HG03439 (cell line): ENCODE measurements at regions not wholly inside any gene's neighbourhood (a gene's known extent, or its start where the extent isn't known, plus 50 kb on each side); places are given as distances from the start of the nearest gene placed in this dataset.
"Not testable (repeated sequence)": the region's sequence is repeated elsewhere in the genome, so short reads cannot be mapped to it uniquely, and the experiment has no call there.

Experiments used
- ATAC-seq: cut with Tn5 transposase; IDR thresholded peaks from one replicate; pipeline ENCODE4 v1.9.1; 2021; ENCODE audit warnings: mild to moderate bottlenecking, moderate library complexity; ENCODE audit not compliant: unreplicated experiment

DNA sequence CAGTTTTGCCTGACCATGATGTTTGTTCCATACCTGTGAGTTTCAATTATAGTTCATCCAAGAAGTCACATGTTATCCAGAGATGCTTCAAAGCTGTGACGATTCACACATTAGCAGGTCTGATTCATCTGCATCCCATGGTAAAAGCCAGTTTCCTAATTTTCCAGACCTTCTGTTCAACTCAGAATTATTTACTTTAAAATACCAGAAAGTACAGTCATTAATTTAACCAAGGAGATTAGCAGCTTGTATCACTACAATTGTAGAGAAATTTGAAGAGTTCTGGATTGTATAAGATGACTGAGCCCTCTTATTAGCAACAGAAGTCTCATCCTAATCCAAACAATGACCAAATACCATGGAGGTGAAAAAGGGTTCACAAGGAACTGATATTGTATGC, 76.1 kb upstream of the THBS1 start:
- no peak for ATAC-seq

DNA sequence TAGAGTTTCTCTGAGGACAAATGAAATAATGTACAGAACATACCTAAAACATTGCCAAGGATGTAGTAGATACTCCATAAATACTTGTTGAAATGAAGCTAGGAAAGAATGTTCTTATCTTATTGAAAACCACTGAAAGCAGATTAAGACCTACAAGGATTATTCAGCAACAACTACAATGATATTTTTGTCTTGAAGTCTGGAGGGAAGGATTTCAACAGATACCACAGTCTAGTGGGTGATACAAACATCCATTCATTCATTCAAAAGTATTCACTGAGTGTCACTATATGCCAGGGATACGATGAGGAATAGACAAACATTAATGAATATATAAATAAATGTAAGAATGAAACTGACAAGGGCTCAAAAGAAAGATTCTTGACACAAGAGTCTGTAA, 74.7 kb upstream of the THBS1 start:
- no peak for ATAC-seq

DNA sequence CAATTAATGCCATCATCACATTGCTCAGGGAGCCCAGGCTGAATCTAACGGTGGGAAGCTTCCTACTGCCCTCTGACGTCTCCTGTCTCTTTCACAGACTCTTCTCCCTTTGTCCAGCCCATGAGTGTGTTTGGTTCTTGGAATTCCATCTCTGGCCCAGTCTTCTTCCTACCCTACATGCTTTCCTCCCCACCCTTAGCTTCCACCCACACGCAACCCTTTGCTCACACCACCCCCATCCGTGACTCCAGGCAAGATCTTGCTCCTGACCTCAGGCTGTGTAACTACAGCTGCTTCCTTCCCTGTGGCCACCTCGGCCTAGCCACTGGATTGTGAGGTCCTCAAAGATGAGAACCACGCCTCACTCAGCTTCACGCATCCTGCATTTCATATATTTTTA, 72.3 kb upstream of the THBS1 start:
- ATAC-seq: no peak

DNA sequence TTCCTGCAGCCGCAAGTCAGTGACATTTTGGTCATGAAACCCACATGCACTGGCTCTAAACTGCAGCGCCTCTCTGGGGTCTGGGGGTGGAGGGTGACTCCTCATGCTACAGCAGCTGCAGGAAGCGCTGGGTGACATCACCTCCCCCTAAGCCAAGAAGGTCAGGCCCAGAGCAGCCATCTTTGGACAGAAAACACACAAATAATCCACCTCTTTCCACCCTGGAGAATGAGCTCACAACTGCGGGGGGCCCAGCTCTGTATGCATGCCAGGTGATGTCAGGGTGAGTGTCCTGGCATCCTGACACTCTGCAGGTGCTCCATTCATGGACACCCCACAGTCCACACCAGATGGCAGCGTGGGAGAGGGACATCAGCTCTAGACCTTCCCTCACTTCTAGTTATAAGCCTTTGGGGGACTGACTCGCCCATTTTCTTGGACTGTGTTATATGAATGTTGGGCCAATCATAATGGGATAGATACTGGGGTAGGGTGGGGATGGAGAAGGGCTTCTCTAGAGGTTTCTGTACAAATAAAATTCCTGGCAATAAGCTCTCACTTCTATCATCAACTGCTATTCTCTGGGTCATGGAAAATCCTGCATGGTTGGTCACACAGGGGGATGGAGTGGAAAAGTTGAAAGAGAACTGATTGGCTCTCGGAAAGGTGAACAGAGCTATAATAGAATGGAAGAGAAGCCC, 70.7 kb upstream of the THBS1 start:
- ATAC-seq: no peak

DNA sequence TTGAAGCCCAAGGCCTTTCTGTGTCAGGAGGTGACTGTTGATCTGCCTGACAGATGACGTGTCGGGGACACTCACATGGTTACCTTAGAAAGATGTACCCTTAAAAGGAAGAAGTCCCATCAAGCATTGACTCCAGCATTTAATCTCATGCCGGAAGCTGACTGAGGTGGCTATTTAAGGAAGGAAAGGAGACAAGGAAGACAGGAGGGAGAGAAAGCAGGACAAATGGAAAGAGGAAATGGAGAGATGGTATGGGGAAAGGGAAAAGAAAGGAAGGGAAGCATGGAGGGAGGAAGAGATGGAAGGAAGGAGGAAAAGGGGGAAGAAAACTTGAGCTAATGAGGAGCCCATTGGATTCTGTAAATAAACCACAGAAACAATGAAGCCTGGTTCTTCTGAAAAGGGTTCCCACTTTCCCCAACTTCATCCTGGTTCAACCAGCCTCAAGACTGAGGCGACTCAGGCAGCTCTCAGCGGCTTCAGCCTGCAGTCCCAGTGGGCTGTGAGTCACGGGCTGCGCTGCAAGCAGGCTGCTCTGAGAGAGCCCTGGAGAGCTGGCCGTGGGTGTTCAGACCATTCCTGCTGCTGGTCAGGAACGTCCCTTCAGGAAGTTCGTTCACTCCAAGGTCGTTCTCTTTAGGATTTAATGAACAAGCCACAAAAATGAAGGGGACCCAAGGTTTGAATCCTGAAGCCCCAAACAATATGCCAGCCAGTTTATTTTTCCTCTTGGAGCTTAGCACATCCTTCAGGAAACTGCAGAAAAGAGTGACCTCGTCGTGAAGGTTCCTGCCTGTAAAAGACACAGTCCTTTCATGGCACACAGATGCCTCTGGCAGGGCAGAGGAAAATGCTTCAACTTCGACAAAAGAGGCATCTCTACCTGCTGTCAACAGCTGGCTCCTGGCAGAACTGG, 69.6 kb upstream of the THBS1 start:
- ATAC-seq: no peak

DNA sequence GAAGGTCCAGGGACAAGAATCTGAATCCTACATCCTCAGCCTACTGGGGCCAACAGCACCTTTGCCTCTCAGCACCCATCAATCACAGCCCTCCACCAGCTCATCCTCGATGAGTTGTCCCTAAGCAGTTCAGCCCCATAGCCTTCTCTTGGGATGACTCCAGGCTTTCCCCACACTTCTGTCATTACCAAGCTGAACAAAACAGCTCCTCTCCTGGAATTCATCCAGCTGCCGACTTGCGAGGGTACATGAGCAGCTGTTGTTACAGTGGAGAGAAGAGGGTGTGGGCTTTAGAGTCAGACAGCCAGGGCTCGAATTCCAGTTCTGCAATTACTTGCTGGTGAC, 69.0 kb upstream of the THBS1 start:
- no peak for ATAC-seq

DNA sequence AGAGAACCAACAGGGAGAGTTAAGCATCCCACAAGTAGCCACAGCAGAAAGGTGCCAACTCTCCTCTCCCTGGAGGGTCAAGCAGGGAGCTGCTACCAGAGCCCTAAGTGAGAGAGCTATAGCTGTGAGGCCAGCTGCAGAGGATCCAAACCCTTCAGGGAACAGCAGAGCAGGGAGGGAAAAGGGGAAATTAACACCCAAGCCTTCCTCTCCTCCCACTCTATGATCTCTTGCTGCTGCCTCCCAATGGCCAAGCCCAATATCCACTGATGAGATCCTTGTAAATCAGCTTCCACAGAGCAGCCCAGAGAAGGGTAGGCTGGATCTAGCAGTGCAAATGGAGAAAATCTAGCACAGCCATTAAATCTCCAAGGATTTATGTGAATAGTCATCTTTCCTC, 68.2 kb upstream of the THBS1 start:
- ATAC-seq: no peak

DNA sequence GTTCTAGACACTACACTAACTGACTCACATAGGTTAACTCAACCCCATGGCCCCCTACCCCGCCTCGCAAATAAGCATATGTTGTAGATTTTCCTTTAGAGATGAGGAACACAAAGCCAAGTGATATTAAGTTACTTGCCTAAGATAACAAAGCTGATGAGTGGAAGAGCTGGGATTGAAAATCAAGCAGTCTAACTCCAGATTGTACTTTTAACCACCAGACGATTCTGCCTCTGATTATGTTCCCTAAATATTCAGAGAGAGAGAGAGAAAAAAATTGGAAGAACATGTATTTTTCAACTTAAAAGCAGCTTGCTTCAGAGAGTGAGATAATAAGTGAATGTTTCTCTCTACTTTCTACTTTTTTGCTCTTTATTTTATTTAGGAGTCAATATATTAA, 66.9 kb upstream of the THBS1 start:
- no peak for ATAC-seq

DNA sequence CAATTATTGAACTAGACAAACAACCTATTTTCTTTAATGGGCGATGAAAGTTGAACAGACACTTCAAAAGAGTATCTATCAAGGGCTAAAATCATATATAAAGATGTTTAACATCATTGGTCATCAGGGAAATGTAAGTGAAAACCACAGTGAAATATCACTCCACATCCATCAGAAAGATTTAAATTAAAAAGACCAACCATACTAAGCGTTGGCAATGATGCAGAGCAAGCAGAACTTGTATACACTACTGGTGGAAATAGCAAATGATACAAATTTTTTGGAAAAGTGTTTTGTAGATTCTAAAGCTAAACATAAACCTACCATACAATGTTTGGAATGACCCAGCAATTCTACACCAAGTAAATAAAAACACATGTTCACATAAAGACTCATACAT, 65.9 kb upstream of the THBS1 start:
- no peak for ATAC-seq

DNA sequence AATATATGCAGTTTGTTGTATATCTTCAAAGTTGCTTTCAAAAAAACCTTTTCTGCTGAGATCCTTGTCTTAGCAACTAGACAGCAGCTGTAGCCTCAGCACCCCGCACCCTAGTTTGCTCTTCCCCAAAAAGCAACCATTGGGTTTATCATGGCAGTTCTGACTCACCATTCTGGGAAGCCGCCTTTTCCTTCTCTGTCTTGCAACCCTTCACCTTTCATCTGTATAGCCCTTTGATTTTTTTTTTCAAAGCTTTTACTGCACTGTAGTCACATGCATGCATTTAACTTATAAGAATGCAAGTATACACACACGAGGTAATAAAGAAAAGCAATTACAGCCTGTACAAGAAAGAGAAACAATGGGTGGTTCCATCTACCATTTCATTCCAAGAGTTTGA, 65.1 kb upstream of the THBS1 start:
- ATAC-seq: no peak

DNA sequence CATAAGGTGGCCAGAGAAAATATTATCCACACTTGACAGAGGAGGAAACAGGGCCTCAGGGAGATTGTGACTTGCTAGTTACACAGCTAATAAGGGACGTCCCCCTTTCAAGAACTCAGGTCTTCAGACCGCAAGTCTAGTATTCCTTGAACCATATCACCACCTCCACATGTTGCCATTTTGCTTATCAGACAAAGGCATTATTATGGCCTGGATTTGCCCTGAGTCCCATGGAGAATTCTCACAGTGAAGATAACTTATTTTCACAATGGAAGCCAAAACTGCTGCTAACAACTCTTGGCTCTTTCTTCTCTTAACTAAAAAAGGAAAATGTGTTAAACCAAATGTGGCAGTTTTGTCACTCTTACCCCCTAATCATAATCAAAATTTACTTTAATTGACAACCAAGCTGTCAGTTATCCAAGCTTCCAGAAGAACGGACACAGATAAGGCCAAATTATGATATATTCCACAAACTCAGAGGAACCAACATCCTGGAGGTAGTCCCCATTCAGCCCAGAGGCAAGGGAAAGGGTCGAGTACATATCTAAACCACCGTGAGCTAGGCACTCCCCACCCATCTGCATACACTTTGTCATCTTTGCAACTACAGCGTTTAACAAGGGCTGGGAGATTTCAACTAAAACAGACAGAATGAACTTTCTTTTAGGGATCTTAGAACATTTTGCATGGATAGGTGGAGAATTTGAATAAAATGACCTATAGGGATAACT, 63.6 kb upstream of the THBS1 start:
- ATAC-seq: no peak

DNA sequence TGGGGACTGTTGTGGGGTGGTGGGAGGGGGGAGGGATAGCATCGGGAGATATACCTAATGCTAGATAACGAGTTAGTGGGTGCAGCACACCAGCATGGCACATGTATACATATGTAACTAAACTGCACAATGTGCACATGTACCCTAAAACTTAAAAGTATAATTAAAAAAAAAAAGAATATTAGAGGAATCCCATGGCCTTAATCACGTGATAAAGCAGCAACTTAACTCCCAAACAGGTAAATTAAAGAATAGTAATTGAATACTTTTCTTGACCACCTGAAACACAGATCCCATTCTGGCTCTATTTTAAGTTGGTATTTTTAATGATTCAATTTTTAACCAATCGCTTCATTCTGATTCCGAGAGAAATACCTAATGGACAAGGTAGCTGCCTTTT, 56.9 kb upstream of the THBS1 start:
- not testable (repeated sequence) for ATAC-seq

DNA sequence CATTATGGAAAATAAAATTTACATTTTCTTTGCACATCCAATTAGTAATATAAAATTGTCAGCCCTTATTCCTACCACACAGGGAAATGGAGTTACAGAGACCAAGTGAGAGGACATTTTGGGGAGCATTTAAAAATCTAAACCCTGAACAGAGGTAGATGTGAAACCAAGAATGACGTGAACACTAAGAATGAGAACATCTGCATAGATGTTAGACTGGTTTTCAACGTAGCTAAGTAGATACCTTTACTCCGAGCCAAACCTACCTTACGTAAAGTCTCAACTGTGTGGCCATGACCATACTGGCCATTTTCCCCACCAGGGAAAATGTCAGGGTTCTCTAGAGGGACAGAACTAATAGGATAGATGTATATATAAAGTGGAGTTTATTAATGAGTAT, 51.4 kb upstream of the THBS1 start:
- peak; percentile 58 for ATAC-seq

DNA sequence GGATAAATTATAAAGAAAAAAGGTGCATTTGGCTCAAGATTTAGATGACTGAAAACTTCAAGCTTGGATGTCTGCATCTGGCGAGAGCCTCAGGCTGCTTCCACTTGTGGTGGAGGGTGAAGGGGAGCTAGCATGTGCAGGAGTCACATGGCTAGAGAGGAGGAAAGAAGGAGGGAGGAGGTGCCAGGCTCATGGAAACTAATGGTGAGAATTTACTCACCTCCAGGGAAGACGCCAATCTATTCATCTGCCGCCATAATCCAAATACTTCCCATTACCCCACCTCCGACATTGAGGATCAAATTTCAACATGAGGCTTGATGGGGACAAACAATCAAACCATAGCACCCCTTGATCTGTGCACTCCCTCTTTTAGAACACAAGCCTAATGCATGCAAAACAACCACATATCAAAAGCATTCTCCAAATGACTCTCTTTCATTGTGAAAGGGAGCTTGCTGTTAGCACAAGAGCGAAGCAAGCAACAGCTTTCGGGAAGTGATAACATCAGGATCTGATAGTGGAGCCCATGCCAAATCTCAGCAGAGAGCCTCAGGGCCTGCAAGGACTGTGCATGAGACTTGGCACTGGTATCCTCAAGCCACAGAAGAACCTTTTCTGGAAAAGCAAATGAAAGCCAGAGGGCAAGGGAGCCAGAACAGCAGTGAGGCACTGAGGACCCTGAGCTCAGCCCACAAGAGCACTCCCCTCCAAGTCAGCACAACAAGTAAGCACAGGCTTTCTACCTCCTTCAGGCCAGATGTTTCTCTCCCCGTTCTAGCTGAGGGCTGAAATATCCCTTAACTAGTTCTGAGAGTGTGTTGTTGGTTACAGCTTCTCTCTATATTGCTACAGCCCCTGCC, 50.2 kb upstream of the THBS1 start:
- ATAC-seq: no peak
